ENCODE measurements at regions not wholly inside any gene's neighbourhood (a gene's known extent, or its start where the extent isn't known, plus 50 kb on each side); places are given as distances from the start of the nearest gene placed in this dataset.

- WGBS (ENCODE audit: low lambda C conversion rate), result 50% methylated on average over 1 of the region's 1 CpG
- POLR2A ChIA-PET, result no interaction called here
- Histone ChIP-seq H3K4me3 (replicated peaks in 1 of 3; ENCODE audit: insufficient read depth in 1 of 3, low read depth in 2 of 3, low read length in 3 of 3) (no peak overlapping the region), H3K79me2 (ENCODE audit: insufficient read depth, low read length) (no peaks in the 10 kb centered on the region), H3K27me3 (ENCODE audit: control insufficient read depth in 1 of 2, insufficient read depth in 2 of 2, low read length in 2 of 2) (no peaks in the 10 kb centered on the region), H3K9me3 (ENCODE audit: low read length) (no peaks in the 10 kb centered on the region), H3K4me1 (ENCODE audit: insufficient read depth, low read length) (peaks cover 12% of the 10 kb centered on the region), H3K4me2 (ENCODE audit: low read depth, low read length) (no peak overlapping the region), H3K27ac (ENCODE audit: extremely low read length, insufficient read depth, low read length) (no peak overlapping the region), H3K36me3 (replicated peaks in 1 of 2; ENCODE audit: control insufficient read depth in 1 of 2, insufficient read depth in 2 of 2, low read length in 2 of 2) (no peaks in the 10 kb centered on the region), H2AFZ (ENCODE audit: low read length) (no peak overlapping the region), H3K9ac (ENCODE audit: insufficient read depth, low read depth, low read length) (no peak overlapping the region), H4K20me1 (ENCODE audit: insufficient read depth, low read length) (no peaks in the 10 kb centered on the region)
- TF ChIP-seq NCOA2 (CRISPR knock-in tag; IDR thresholded peaks at IDR 0.05) (no peak), GTF3A (CRISPR knock-in tag; conservative IDR thresholded peaks at IDR 0.05) (0 out of 2 replicates have a peak, but pooled peaks have one; percentile 40)
- in situ Hi-C loops (cut with HindIII; ENCODE audit: extremely low pct_ligation_motif_present, low pct_unique_long_range_greater_than_20kb), result no loop called here
- FAIRE-seq, result no peak
- intact Hi-C loops (cut with micrococcal nuclease; ENCODE audit: unreplicated experiment), result no loop called here
- ATAC-seq, result no peak
- no peak for DNase-seq (ENCODE audit: low spot score)
- CTCF ChIA-PET (ENCODE audit: low intra/inter-chr PET ratio, low total read pairs), result no interaction called here
- no TSS peak for BruUV-seq (replicated peaks)
These were observed 233.3 kb upstream of the SSTR1 start for GRCh38 chr14:37974421-37974820.

DNA sequence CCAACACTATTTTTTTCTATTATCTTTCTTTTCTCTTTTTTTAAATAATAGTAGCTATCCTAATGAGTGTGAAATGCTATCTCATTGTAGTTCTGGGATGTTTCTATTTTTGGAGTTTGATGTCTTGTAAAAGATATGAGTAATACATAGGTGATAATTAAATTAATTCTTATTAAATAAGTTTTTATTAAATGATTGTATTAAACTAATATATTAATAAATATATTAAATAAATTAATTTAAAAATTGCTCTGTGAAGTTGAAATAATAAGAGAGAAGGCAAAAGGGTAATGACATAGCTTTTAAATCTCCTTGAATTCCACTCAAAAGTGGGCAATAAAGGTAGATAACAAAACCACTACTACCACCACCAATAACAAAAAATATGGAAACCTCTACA, 230.2 kb upstream of the SSTR1 start:
- in situ Hi-C loops (cut with HindIII; ENCODE audit: extremely low pct_ligation_motif_present, low pct_unique_long_range_greater_than_20kb), result no loop called here
- no peak for FAIRE-seq
- peaks cover 12% of the 10 kb centered on the region for H3K4me1 ChIP-seq (ENCODE audit: insufficient read depth, low read length)
- H4K20me1 ChIP-seq (ENCODE audit: insufficient read depth, low read length), result no peaks in the 10 kb centered on the region
- intact Hi-C loops (cut with micrococcal nuclease; ENCODE audit: unreplicated experiment), result no loop called here
- peaks cover 14% of the 10 kb centered on the region for H3K9me3 ChIP-seq (ENCODE audit: low read length)
- H3K4me2 ChIP-seq (ENCODE audit: low read depth, low read length), result no peak overlapping the region
- no peak overlapping the region for H3K27ac ChIP-seq (ENCODE audit: extremely low read length, insufficient read depth, low read length)
- no peaks in the 10 kb centered on the region for H3K36me3 ChIP-seq (replicated peaks in 1 of 2; ENCODE audit: control insufficient read depth in 1 of 2, insufficient read depth in 2 of 2, low read length in 2 of 2)
- H3K4me3 ChIP-seq (replicated peaks in 1 of 3; ENCODE audit: insufficient read depth in 1 of 3, low read depth in 2 of 3, low read length in 3 of 3), result no peak overlapping the region
- BruUV-seq (replicated peaks), result no TSS peak
- H3K79me2 ChIP-seq (ENCODE audit: insufficient read depth, low read length), result no peaks in the 10 kb centered on the region
- ChIA-PET POLR2A (no interaction called here), CTCF (ENCODE audit: low intra/inter-chr PET ratio, low total read pairs) (no interaction called here)
- no peak for ATAC-seq
- H2AFZ ChIP-seq (ENCODE audit: low read length), result no peak overlapping the region
- H3K27me3 ChIP-seq (ENCODE audit: control insufficient read depth in 1 of 2, insufficient read depth in 2 of 2, low read length in 2 of 2), result no peaks in the 10 kb centered on the region
- no peak overlapping the region for H3K9ac ChIP-seq (ENCODE audit: insufficient read depth, low read depth, low read length)
- TF ChIP-seq NONO (IDR thresholded peaks at IDR 0.05), result no peak
- TF ChIP-seq NONO (CRISPR knock-in tag; conservative IDR thresholded peaks at IDR 0.05), result no peak
- TF ChIP-seq ZNF225 (CRISPR knock-in tag; IDR thresholded peaks at IDR 0.05), result no peak
- no peak for TF ChIP-seq HOXA9 (CRISPR knock-in tag; IDR thresholded peaks at IDR 0.05; ENCODE audit: borderline replicate concordance)
- no peak for DNase-seq (ENCODE audit: low spot score)
